ENCODE measurements at regions not wholly inside any gene's neighbourhood (a gene's known extent, or its start where the extent isn't known, plus 50 kb on each side); places are given as distances from the start of the nearest gene placed in this dataset.

DNA sequence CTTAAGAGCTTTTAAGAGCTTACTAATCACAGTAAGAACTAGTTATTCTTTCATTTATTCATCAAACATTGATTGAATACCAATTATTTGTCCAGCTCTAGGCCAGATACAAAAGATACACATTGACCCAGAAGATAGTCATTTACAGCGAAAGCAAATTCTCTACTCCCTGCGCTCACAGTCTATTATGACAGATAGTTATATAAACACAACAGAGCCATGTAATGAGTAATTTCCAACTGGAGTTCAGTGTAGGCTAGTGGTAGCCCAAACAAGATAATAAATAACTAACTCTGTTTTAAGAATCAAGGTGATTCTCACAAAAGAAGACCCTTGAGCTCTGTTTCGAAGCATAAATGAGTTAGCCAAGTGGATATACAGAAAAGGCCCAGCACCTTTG is 397.8 kb upstream of the TLE4 start:
- no peak for DNase-seq

- no peak for DNase-seq
Measured at GRCh38 chr9:79176014-79176697, 395.6 kb upstream of the TLE4 start.

GRCh38 chr9:79184831-79185230 is 386.9 kb upstream of the TLE4 start:
- DNase-seq = no peak

DNA sequence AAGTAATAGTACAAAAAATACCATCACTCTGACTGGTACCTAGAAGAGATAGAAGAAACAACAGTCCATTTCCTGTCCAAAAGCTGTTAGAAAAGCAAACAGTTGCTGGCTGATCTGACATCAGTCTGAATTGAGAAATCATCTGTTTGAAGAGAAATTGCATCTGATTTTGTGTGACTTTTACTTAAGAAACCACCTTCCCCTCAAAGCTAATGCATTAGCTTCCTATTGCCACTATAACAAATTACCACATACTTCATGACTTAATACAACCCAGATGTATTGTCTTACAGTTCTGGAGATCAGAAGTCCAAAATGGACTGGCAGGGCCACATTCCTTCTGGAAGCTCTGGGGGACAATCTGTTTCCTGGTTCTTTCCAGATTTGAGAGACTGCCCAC is 385.9 kb upstream of the TLE4 start:
- DNase-seq = no peak

DNA sequence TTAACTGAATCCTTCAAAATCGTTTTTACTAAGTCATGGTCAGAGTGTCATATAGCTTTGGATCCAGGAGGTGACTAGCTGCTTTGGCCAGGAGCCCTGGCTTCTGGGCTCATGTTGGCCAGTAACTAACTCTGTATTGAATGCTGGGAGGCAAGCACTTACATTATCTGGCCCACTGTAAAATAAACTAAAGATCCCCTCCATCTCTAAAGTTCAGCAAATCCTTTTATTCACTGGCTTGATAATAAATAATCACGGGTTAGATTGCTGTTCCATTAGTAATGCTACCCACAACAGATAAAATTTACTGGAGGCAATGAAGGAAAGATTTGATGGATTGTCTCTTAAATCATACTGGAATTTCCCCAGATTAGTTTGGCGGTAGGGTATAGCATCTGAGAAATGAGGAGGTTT is 382.2 kb upstream of the TLE4 start:
- no peak for DNase-seq

GRCh38 chr9:79193001-79193400 is 378.8 kb upstream of the TLE4 start:
- no peak for DNase-seq

DNA sequence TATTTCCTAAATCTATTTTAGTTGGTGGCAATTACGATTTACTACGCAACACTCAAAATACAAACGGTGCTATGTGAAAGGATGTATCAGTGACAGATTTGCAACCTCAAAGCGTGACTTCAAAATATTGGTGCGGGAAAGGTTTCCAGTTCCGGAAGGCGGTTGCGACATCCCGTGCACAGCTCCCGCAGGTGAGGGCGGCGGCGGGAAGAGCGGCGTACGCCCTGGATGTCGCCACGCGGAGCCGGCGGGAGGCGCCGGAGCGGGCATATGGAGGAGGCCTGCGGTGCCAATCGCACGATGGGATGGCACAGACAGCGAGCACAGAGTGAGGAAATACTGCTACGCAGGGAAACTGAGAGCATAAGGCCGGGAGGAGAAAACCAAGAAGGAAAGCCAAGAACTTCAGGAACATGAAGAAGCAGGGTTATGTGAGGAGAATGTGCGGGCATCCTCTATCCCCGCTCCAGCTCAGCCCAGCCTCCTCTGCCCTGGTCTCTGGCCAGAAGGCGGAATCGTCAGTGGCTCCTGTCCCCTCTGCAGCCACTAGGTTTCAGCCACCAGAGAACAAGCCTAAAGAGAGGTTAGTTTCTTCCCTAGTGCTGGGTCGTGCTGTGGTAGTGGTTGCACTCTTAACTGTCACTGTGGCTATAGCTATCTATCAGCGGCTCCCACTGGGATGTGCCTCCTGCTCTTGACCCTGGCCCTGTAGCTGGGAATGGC is 378.1 kb upstream of the TLE4 start:
- DNase-seq = no peak

GRCh38 chr9:79195879-79196278 is 375.9 kb upstream of the TLE4 start:
- DNase-seq = no peak

DNA sequence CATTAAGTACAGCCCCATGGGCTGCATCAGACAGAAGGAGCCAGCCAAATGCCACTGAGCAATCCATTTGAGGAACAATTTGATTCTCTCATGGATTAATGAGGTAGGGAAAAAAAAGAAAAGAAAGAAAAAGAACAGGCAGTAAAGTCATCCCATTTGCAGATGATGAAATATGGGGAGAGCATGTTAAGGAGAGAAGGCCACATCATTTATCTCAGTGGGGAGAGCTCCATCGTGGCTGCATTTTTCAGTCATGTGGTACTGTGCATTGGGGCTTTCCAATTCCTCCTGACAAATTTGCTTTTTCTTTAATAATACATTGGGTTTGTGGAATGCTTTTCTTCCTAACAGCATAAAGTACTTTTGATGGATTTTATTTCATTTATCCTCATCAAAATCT is 375.2 kb upstream of the TLE4 start:
- DNase-seq = no peak

GRCh38 chr9:79200336-79200735 is 371.4 kb upstream of the TLE4 start:
- no peak for DNase-seq

DNA sequence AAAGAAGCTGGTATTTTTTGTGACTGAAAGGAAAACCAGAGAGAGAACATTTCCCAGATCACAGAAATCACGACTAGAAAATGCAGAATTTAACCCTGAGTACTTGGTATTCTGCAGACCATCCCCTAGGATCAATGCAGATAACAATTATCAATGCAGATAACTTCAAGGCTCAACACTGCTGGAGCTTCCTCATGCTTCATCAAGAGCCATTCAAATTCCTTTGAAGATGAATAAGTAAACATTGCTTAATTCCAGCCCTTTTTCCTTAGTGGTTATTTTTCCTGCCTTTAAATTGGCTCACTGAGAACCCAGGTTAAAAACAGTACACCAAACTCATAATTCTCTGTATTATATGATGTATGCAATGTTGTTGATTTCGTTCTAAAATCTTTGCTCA is 370.1 kb upstream of the TLE4 start:
- no peak for DNase-seq

- peak; percentile 12 for DNase-seq
Measured at GRCh38 chr9:79208791-79209396, 362.9 kb upstream of the TLE4 start.

- no peak for DNase-seq
Measured at GRCh38 chr9:79210541-79211243, 361.1 kb upstream of the TLE4 start.

GRCh38 chr9:79213417-79214125 is 358.2 kb upstream of the TLE4 start:
- DNase-seq = no peak

GRCh38 chr9:79215821-79216220 is 355.9 kb upstream of the TLE4 start:
- no peak for DNase-seq

GRCh38 chr9:79220251-79220650 is 351.5 kb upstream of the TLE4 start:
- DNase-seq = no peak

DNA sequence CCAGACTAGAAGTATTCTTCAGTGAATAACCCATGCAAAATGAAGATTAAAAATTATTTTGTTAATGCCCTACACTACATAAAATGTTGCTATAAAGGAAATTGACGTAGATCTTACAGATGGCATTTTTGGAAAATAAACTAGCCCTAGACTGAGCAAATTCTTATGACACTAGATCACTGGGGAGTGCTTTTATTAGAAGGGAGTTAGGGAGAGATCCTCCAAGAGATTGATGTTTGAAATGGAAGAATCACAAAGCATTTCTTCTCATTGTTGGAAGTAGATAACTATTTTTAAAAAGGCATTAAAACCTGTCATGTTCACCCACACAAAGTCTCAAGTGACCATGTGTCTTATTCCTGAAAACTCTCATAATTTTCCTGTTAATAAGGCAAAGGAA is 351.1 kb upstream of the TLE4 start:
- DNase-seq = no peak

DNA sequence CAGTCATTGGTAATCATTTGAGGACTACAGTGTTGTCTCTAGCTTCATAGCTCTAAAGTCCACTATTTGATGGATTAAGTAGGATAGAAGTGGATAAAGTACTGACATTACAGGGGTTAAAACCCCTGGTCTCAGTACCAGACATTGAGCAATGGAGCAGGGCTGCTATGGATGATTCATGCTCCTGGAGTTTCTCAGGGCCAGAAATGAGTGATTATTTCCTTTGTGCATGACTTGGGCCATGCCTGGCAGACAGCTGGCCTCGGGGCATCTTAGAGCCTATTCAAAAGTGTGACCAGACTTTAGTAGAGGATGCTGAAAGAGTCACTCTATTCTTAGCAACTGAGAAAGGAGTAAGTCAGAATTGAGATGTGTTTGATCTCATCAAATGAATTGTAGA is 350.7 kb upstream of the TLE4 start:
- no peak for DNase-seq

DNA sequence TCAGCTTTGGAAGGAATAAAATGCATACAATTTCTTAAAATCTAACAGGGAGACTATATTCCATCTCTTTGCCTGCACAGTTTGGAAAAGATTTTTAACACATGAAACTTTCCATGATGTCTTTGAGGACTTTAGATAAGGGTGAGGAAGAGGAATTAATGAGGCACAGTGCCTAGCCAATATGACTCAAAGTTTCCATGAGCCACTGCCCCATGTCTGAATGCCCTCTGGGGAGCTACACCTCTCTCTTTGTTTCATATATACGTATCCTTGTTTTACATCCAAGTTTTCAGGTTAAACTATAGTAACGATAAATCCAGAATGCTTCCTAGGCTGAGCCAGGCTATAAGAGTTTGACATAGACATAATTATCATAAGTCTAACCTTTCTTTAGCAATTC is 349.3 kb upstream of the TLE4 start:
- no peak for DNase-seq

DNA sequence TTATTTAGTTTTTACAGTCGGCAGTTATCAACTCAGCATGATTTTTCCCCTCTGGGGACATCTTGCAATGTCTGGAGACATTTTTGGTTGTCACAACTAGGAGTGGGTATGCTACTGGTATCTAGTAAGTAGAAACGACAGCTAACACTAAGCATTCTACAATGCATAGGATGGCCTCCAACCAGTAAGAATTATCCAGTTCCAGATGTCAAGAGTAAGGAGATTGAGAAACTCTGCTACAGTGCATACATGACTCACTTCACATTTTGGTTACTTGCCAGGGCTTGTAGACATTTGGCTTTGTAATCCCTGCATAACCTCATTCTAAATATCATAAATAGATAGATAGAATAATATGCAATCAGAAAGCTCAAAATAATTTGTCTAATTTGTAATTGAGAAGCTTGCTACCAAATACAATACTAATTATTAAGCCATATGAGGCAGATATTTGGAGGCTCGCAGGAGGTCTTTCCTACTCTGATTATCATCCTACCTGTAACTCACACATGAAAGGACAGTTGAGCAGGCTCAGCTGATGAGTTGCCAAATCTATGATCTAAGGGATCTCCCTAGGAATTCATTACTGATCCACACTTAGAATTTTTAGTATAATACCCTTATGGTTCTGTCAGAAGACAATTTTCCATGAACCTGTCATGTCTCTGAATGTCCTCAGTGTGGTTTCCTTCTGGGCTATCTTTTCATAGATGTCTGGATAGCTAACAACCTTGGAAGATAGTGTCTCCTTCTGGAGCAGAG is 346.9 kb upstream of the TLE4 start:
- DNase-seq = no peak

GRCh38 chr9:79233542-79233941 is 338.2 kb upstream of the TLE4 start:
- DNase-seq = no peak

DNA sequence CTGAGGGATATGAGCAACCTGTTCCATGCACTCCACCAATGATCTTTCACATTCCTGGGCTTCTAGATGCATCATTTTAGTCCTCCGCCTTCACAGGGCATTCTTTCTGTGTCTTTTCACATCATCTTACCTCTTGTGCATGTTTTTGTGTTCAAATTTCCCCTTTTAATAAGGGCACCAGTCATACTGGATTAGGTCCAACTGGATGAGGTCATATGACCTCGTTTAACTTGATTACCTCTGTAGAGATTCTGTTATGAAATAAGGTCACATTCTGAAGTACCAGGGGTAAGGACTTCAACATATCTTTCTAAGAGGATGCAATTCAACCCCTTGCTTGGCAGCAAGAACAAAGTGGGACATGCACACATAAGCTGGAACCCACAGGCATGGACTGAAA is 335.3 kb upstream of the TLE4 start:
- DNase-seq = no peak
